Fibroblast of peridontal ligament (primary cell): ENCODE measurements at regions not wholly inside any gene's neighbourhood (a gene's known extent, or its start where the extent isn't known, plus 50 kb on each side); places are given as distances from the start of the nearest gene placed in this dataset.

Experiments
- DNase-seq: peaks from one replicate; pipeline ENCODE4 v3.0.0-alpha.2; 2010; ENCODE audit errors: extremely low read depth

GRCh38 chr2:144082327-144082726 lies 437.6 kb downstream of the ZEB2 start:
- DNase-seq: no peak

GRCh38 chr2:144081272-144081671 lies 438.6 kb downstream of the ZEB2 start:
- DNase-seq: peak; percentile 27

- DNase-seq: peak; percentile 29
These were observed 440.1 kb downstream of the ZEB2 start for GRCh38 chr2:144079803-144080202.

GRCh38 chr2:144078802-144079724 lies 440.9 kb downstream of the ZEB2 start:
- DNase-seq: no peak

GRCh38 chr2:144078106-144078505 lies 441.8 kb downstream of the ZEB2 start:
- DNase-seq: peak; percentile 80

GRCh38 chr2:144074450-144074849 lies 445.5 kb downstream of the ZEB2 start:
- no peak for DNase-seq

- peak; percentile 60 for DNase-seq
These were observed 448.5 kb downstream of the ZEB2 start for GRCh38 chr2:144071461-144071860.

GRCh38 chr2:144067506-144067905 lies 452.4 kb downstream of the ZEB2 start:
- DNase-seq: no peak

- DNase-seq: no peak
These were observed 456.3 kb downstream of the ZEB2 start for GRCh38 chr2:144063602-144064001.

GRCh38 chr2:144054911-144055310 lies 465.0 kb downstream of the ZEB2 start:
- DNase-seq: no peak

- DNase-seq: peak; percentile 17
These were observed 467.8 kb downstream of the ZEB2 start for GRCh38 chr2:144052083-144052482.

GRCh38 chr2:144049137-144049536 lies 470.8 kb downstream of the ZEB2 start:
- DNase-seq: peak; percentile 5

GRCh38 chr2:144048631-144049060 lies 471.3 kb downstream of the ZEB2 start:
- peak; percentile 59 for DNase-seq

- no peak for DNase-seq
These were observed 477.2 kb downstream of the ZEB2 start for GRCh38 chr2:144042751-144043150.

- DNase-seq: no peak
These were observed 478.3 kb downstream of the ZEB2 start for GRCh38 chr2:144041612-144042011.

- no peak for DNase-seq
These were observed 479.1 kb downstream of the ZEB2 start for GRCh38 chr2:144040834-144041233.

GRCh38 chr2:144032566-144032965 lies 487.4 kb downstream of the ZEB2 start:
- peak; percentile 88 for DNase-seq

GRCh38 chr2:144030791-144031190 lies 489.1 kb downstream of the ZEB2 start:
- DNase-seq: no peak

GRCh38 chr2:144027593-144027992 lies 492.3 kb downstream of the ZEB2 start:
- DNase-seq: no peak

GRCh38 chr2:144026753-144027152 lies 493.2 kb downstream of the ZEB2 start:
- no peak for DNase-seq

GRCh38 chr2:144020047-144020446 lies 499.9 kb downstream of the ZEB2 start:
- DNase-seq: no peak

GRCh38 chr2:144015655-144016245 lies 504.2 kb downstream of the ZEB2 start:
- peak; percentile 93 for DNase-seq

GRCh38 chr2:144015036-144015435 lies 504.9 kb downstream of the ZEB2 start:
- peak; percentile 12 for DNase-seq
